ENCODE measurements at regions not wholly inside any gene's neighbourhood (a gene's known extent, or its start where the extent isn't known, plus 50 kb on each side); places are given as distances from the start of the nearest gene placed in this dataset.

GRCh38 chr2:42108852-42109251 is 60.3 kb upstream of the EML4 start:
- FAIRE-seq (no peak), DNase-seq (ENCODE audit: insufficient read length, low spot score) (no peak)

GRCh38 chr2:42109959-42110640 is 59.1 kb upstream of the EML4 start:
- DNase-seq (ENCODE audit: insufficient read length, low spot score) = no peak

GRCh38 chr2:42110641-42111322 is 58.4 kb upstream of the EML4 start:
- FAIRE-seq = no peak

More at GRCh38 chr2:42109959-42110640, 59.1 kb upstream of the EML4 start:
- no peak for FAIRE-seq

GRCh38 chr2:42112418-42112817 is 56.7 kb upstream of the EML4 start:
- FAIRE-seq (no peak), DNase-seq (ENCODE audit: insufficient read length, low spot score) (no peak)

More at GRCh38 chr2:42110641-42111322, 58.4 kb upstream of the EML4 start:
- no peak for DNase-seq (ENCODE audit: insufficient read length, low spot score)

- no peak for FAIRE-seq
These were observed 55.7 kb upstream of the EML4 start for GRCh38 chr2:42113452-42113851.

GRCh38 chr2:42114091-42114490 is 55.1 kb upstream of the EML4 start:
- FAIRE-seq = no peak
- no peak for DNase-seq (ENCODE audit: insufficient read length, low spot score)

More at GRCh38 chr2:42113452-42113851, 55.7 kb upstream of the EML4 start:
- no peak for DNase-seq (ENCODE audit: insufficient read length, low spot score)

- no peak for FAIRE-seq
- DNase-seq (ENCODE audit: insufficient read length, low spot score) = no peak
These were observed 53.6 kb upstream of the EML4 start for GRCh38 chr2:42115588-42115987.

GRCh38 chr2:42116195-42117181 is 52.7 kb upstream of the EML4 start:
- FAIRE-seq (no peak), DNase-seq (ENCODE audit: insufficient read length, low spot score) (no peak)

GRCh38 chr2:42117182-42117579 is 52.0 kb upstream of the EML4 start:
- DNase-seq (ENCODE audit: insufficient read length, low spot score) (no peak), FAIRE-seq (no peak)

- DNase-seq (ENCODE audit: insufficient read length, low spot score) (no peak), FAIRE-seq (peak; percentile 86)
These were observed 51.0 kb upstream of the EML4 start for GRCh38 chr2:42117923-42118753.

GRCh38 chr2:42118754-42119569 is 50.2 kb upstream of the EML4 start:
- DNase-seq (ENCODE audit: insufficient read length, low spot score) (no peak), FAIRE-seq (no peak)
